Mesendoderm (in vitro differentiated cells): ENCODE measurements at regions not wholly inside any gene's neighbourhood (a gene's known extent, or its start where the extent isn't known, plus 50 kb on each side); places are given as distances from the start of the nearest gene placed in this dataset.

Experiments
- DNase-seq: peaks from one replicate; pipeline ENCODE4 v3.0.0; 2013
- H2AK5ac ChIP-seq: 2 replicates; pipeline ENCODE4 v1.6.1; 2013; ENCODE audit warnings: low read length, inconsistent platforms
- H2BK120ac ChIP-seq: 2 replicates; pipeline ENCODE4 v1.6.1; 2013; ENCODE audit warnings: low read depth, mild to moderate bottlenecking, low read length, moderate library complexity, mixed read lengths
- H2BK15ac ChIP-seq: replicated peaks from 2 replicates; pipeline ENCODE4 v1.6.1; 2013; ENCODE audit warnings: low read depth, mild to moderate bottlenecking, moderate library complexity
- H2BK5ac ChIP-seq: 2 replicates; pipeline ENCODE4 v1.6.1; 2013; ENCODE audit warnings: low read length, inconsistent platforms
- H3K18ac ChIP-seq: 2 replicates; pipeline ENCODE4 v1.6.1; 2013; ENCODE audit warnings: mild to moderate bottlenecking, low read length, mixed read lengths
- H3K23ac ChIP-seq: one replicate; pipeline ENCODE4 v1.6.1; 2013; ENCODE audit warnings: low read length
- H3K27ac ChIP-seq: 2 replicates; pipeline ENCODE4 v1.5.1; 2013; ENCODE audit warnings: low read depth, mild to moderate bottlenecking, inconsistent platforms, low read length, moderate library complexity
- H3K27me3 ChIP-seq: 2 replicates; pipeline ENCODE4 v1.6.1; 2013; ENCODE audit warnings: low read length, control low read depth, mild to moderate bottlenecking, inconsistent platforms; ENCODE audit not compliant: insufficient read depth, poor library complexity
- H3K36me3 ChIP-seq: 2 replicates; pipeline ENCODE4 v1.6.1; 2013; ENCODE audit warnings: low read length, inconsistent platforms; ENCODE audit not compliant: control insufficient read depth, insufficient read depth
- H3K4ac ChIP-seq: one replicate; pipeline ENCODE4 v1.6.1; 2013; ENCODE audit warnings: low read depth, mild to moderate bottlenecking, low read length, moderate library complexity
- H3K4me1 ChIP-seq: 2 replicates; pipeline ENCODE4 v1.6.1; 2013; ENCODE audit warnings: low read depth, low read length, inconsistent platforms; ENCODE audit not compliant: control insufficient read depth
- H3K4me2 ChIP-seq: 2 replicates; pipeline ENCODE4 v1.6.1; 2013; ENCODE audit warnings: low read length
- H3K4me3 ChIP-seq: 2 replicates; pipeline ENCODE4 v1.5.1; 2013; ENCODE audit warnings: mild to moderate bottlenecking, low read length
- H3K56ac ChIP-seq: one replicate; pipeline ENCODE4 v1.6.1; 2013; ENCODE audit warnings: low read length
- H3K79me1 ChIP-seq: 2 replicates; pipeline ENCODE4 v1.6.1; 2013; ENCODE audit warnings: low read length, inconsistent platforms
- H3K79me2 ChIP-seq: 2 replicates; pipeline ENCODE4 v1.6.1; 2013; ENCODE audit warnings: mild to moderate bottlenecking, low read length; ENCODE audit not compliant: control insufficient read depth, insufficient read depth
- H3K9ac ChIP-seq: 2 replicates; pipeline ENCODE4 v1.6.1; 2013; ENCODE audit warnings: low read length, inconsistent platforms
- H4K5ac ChIP-seq: one replicate; pipeline ENCODE4 v1.6.1; 2013; ENCODE audit warnings: low read length
- H4K8ac ChIP-seq: one replicate; pipeline ENCODE4 v1.6.1; 2013; ENCODE audit warnings: low read depth, mild to moderate bottlenecking, control low read depth, low read length, moderate library complexity
- WGBS: extraction: QIAGEN DNeasy Blood & Tissue Kit; methylation state at CpG from one replicate; pipeline ENCODE4 v1.1.7; 2013; ENCODE audit warnings: low lambda C conversion rate, missing lambda C conversion rate; ENCODE audit not compliant: insufficient coverage; ENCODE audit errors: extremely low coverage; 5-methylcytosine and 5-hydroxymethylcytosine counted together

GRCh38 chr22:49327411-49328117 is 500.1 kb downstream of the BRD1 start:
- no peaks in the 10 kb centered on the region for H3K36me3 ChIP-seq

GRCh38 chr22:49326558-49326957 is 501.1 kb downstream of the BRD1 start:
- Histone ChIP-seq H3K4me1 (no peaks in the 10 kb centered on the region), H3K18ac (no peak overlapping the region), H2BK15ac (no peak overlapping the region), H3K9ac (no peak overlapping the region), H3K4me3 (no peak overlapping the region), H2BK5ac (no peak overlapping the region), H3K4me2 (no peak overlapping the region), H3K27me3 (no peaks in the 10 kb centered on the region), H3K23ac (no peak overlapping the region), H3K27ac (no peak overlapping the region), H2AK5ac (no peak overlapping the region), H3K79me1 (no peaks in the 10 kb centered on the region), H3K36me3 (no peaks in the 10 kb centered on the region), H2BK120ac (no peak overlapping the region), H3K79me2 (no peaks in the 10 kb centered on the region), H4K8ac (no peak overlapping the region), H3K4ac (no peak overlapping the region), H3K56ac (no peak overlapping the region), H4K5ac (no peak overlapping the region)
- WGBS: no CpG with 5 or more reads among the region's 5 CpGs
- no peak for DNase-seq

More at GRCh38 chr22:49327411-49328117, 500.1 kb downstream of the BRD1 start:
- H2BK5ac ChIP-seq: no peak overlapping the region
- no peaks in the 10 kb centered on the region for H3K79me1 ChIP-seq
- H3K23ac ChIP-seq: no peak overlapping the region
- H3K4me3 ChIP-seq: no peak overlapping the region
- no peak overlapping the region for H3K4me2 ChIP-seq
- H3K18ac ChIP-seq: no peak overlapping the region
- H3K56ac ChIP-seq: no peak overlapping the region
- DNase-seq: no peak
- H3K9ac ChIP-seq: no peak overlapping the region
- H4K8ac ChIP-seq: no peak overlapping the region
- H3K27ac ChIP-seq: no peak overlapping the region
- no peak overlapping the region for H3K4ac ChIP-seq
- H3K27me3 ChIP-seq: no peaks in the 10 kb centered on the region
- H3K4me1 ChIP-seq: no peaks in the 10 kb centered on the region
- H2BK15ac ChIP-seq: no peak overlapping the region
- H4K5ac ChIP-seq: no peak overlapping the region
- no CpG with 5 or more reads among the region's 9 CpGs for WGBS
- no peak overlapping the region for H2AK5ac ChIP-seq
- no peak overlapping the region for H2BK120ac ChIP-seq
- H3K79me2 ChIP-seq: no peaks in the 10 kb centered on the region

- H3K4me1 ChIP-seq: no peaks in the 10 kb centered on the region
- no peak overlapping the region for H2BK15ac ChIP-seq
- no peak overlapping the region for H3K23ac ChIP-seq
- no peak overlapping the region for H4K5ac ChIP-seq
- no peak overlapping the region for H4K8ac ChIP-seq
- no peaks in the 10 kb centered on the region for H3K79me1 ChIP-seq
- H3K36me3 ChIP-seq: no peaks in the 10 kb centered on the region
- no peak overlapping the region for H3K27ac ChIP-seq
- H3K4me2 ChIP-seq: no peak overlapping the region
- H3K18ac ChIP-seq: no peak overlapping the region
- H2BK120ac ChIP-seq: no peak overlapping the region
- H3K27me3 ChIP-seq: no peaks in the 10 kb centered on the region
- WGBS: no CpG with 5 or more reads among the region's 25 CpGs
- H3K4me3 ChIP-seq: no peak overlapping the region
- no peak overlapping the region for H2BK5ac ChIP-seq
- no peak overlapping the region for H3K4ac ChIP-seq
- no peak overlapping the region for H2AK5ac ChIP-seq
- no peak overlapping the region for H3K9ac ChIP-seq
- H3K56ac ChIP-seq: no peak overlapping the region
- DNase-seq: no peak
- H3K79me2 ChIP-seq: no peaks in the 10 kb centered on the region
These were observed 501.9 kb downstream of the BRD1 start for GRCh38 chr22:49325531-49326395.

GRCh38 chr22:49324527-49325491 is 502.9 kb downstream of the BRD1 start:
- H2BK15ac ChIP-seq: no peak overlapping the region
- no peak overlapping the region for H3K23ac ChIP-seq
- no peak overlapping the region for H3K56ac ChIP-seq
- no peak overlapping the region for H3K27ac ChIP-seq
- no peak overlapping the region for H4K8ac ChIP-seq
- H3K79me2 ChIP-seq: no peaks in the 10 kb centered on the region
- H3K4me3 ChIP-seq: no peak overlapping the region
- H3K4ac ChIP-seq: no peak overlapping the region
- no peaks in the 10 kb centered on the region for H3K4me1 ChIP-seq
- no CpG with 5 or more reads among the region's 29 CpGs for WGBS
- no peak overlapping the region for H3K18ac ChIP-seq
- H2BK120ac ChIP-seq: no peak overlapping the region
- no peak overlapping the region for H3K4me2 ChIP-seq
- H3K36me3 ChIP-seq: no peaks in the 10 kb centered on the region
- no peaks in the 10 kb centered on the region for H3K79me1 ChIP-seq
- H2BK5ac ChIP-seq: no peak overlapping the region
- no peaks in the 10 kb centered on the region for H3K27me3 ChIP-seq
- no peak for DNase-seq
- no peak overlapping the region for H2AK5ac ChIP-seq
- no peak overlapping the region for H4K5ac ChIP-seq
- H3K9ac ChIP-seq: no peak overlapping the region

DNA sequence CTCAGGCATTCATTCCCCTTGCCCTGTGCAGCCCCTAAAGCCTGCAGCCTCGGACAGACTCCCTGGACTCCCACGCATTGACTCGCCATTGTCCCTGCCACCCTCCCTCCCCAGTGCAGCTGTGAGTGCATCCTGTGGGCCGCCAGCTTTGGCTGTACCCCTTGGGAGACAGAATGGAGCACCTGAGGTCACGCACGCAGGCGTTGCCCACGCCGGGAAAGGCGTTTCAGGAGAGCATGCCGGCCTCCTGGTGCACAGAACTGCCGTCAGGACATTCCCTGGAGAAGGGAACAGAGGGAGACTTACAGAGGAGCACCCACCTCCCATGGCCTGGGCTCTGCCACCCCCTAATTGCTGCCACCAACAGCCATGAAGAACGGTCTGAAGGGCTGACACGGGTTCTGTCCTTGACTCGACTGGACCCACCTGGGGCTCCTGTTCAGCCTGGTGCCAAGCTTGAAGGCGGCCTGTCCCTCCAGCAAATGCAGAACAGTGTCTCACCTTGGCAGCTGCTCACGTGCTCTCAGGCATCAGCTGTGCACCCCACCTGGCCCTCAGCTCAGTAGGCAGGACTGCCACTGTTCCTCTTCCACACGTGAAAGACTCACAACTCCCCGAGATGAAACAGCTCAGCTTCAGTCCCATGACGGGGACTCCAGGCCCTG is 503.8 kb downstream of the BRD1 start:
- no peak overlapping the region for H2BK120ac ChIP-seq
- H3K27me3 ChIP-seq: no peaks in the 10 kb centered on the region
- H3K4me1 ChIP-seq: no peaks in the 10 kb centered on the region
- H2BK5ac ChIP-seq: no peak overlapping the region
- H3K18ac ChIP-seq: no peak overlapping the region
- no peak for DNase-seq
- no peak overlapping the region for H3K4me2 ChIP-seq
- H3K36me3 ChIP-seq: no peaks in the 10 kb centered on the region
- H3K79me2 ChIP-seq: no peaks in the 10 kb centered on the region
- H3K4ac ChIP-seq: no peak overlapping the region
- H3K27ac ChIP-seq: no peak overlapping the region
- no peak overlapping the region for H4K5ac ChIP-seq
- H3K9ac ChIP-seq: no peak overlapping the region
- WGBS: no CpG with 5 or more reads among the region's 20 CpGs
- no peak overlapping the region for H2AK5ac ChIP-seq
- H3K4me3 ChIP-seq: no peak overlapping the region
- no peak overlapping the region for H2BK15ac ChIP-seq
- no peak overlapping the region for H3K56ac ChIP-seq
- no peak overlapping the region for H3K23ac ChIP-seq
- no peak overlapping the region for H4K8ac ChIP-seq
- H3K79me1 ChIP-seq: no peaks in the 10 kb centered on the region
